GM12872 (cell line): ENCODE measurements at regions not wholly inside any gene's neighbourhood (a gene's known extent, or its start where the extent isn't known, plus 50 kb on each side); places are given as distances from the start of the nearest gene placed in this dataset.

Experiments used
- TF ChIP-seq, protein P1 (sequence below): IDR thresholded peaks from 3 replicates; pipeline ENCODE4 v1.5.1; 2011; ENCODE audit warnings: low read depth, mild to moderate bottlenecking, low read length, moderate library complexity; ENCODE audit not compliant: insufficient read depth

- TF ChIP-seq, protein P1, sequence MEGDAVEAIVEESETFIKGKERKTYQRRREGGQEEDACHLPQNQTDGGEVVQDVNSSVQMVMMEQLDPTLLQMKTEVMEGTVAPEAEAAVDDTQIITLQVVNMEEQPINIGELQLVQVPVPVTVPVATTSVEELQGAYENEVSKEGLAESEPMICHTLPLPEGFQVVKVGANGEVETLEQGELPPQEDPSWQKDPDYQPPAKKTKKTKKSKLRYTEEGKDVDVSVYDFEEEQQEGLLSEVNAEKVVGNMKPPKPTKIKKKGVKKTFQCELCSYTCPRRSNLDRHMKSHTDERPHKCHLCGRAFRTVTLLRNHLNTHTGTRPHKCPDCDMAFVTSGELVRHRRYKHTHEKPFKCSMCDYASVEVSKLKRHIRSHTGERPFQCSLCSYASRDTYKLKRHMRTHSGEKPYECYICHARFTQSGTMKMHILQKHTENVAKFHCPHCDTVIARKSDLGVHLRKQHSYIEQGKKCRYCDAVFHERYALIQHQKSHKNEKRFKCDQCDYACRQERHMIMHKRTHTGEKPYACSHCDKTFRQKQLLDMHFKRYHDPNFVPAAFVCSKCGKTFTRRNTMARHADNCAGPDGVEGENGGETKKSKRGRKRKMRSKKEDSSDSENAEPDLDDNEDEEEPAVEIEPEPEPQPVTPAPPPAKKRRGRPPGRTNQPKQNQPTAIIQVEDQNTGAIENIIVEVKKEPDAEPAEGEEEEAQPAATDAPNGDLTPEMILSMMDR = no peak
Measured at GRCh38 chr1:55311979-55312378, 96.8 kb upstream of the USP24 start.

DNA sequence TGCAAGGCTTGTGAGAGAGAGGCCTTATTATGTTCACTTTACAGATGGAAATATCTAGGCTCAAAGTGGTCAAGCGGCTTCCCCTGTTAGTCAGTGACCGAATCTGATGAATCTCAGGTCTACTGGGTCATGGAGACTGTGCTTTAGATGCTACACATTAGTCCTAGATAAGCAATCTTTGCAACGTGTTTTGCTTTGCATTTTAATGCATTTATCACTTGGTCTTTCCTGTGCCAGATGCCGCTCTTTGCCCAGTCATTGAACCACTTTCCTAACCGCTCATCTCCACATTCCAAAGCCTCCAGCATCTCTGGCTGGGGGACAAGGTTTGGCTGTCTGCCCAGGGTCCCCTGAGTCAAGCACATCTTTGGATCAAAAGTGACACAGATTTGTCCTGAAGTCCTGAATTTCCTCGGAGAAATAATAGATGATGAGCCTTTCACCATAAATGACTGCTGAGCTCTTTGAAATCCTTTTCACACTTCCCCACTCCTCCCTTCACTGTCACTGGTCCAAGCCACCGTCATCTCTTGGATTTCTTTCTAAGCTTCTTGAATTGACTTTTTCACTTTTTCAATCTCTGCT, 96.0 kb upstream of the USP24 start:
- TF ChIP-seq, protein P1 = no peak

DNA sequence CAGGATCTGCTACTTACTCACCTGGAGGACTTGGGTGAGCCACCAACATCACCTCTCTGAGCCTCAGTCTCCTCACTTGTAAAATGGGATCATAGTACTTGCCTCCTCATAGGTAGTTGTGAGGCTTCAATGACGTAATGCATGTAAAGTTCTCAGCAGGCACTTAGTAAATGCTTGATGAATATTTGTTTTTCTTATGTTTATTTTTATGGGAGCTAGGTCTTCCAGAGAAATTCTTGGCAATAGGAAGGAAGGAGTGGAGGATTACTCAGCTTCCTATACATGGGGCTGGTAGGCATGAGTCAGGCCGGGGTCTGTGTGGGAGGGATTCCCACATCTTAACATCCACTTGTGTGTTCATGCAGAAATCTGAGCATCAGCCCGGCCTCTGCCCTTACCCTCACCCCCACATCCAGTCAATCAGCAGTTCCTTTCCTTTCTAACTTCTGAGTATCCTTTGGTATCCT, 95.4 kb upstream of the USP24 start:
- TF ChIP-seq, protein P1 = no peak

DNA sequence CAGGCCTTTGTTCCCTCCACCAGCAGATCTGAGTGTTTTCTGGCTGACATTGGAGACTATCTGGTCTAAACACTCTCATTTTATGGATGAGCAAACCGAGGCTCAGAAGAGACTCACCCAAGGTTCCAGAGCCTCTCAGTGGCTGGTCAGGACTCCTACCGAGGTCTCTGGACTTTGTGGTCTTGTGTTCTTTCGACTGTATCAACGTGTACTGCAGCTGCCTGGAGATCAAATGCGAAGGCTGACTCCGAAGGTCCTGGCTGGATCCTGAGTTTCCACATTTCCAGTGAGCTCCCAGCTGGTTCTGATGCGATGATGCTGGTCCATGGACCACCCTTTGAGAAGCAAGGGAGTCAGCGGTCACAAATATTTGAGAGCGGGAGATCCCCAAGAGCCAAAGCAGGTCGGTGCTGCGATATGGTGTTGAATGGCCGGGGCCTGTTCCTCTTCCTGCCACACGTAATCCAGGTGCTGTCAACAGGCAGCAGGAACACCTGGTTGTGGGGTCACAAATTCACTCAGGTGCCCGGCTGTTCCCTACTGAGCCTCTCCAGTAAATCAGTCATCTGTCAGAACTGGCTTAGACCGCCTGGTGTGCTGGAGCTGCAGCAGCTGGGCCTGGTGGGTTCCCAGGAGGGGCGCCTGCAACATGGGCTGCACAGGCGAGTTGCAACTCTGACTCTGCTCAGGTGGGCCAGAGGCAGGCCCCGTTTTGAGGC, 94.8 kb upstream of the USP24 start:
- TF ChIP-seq, protein P1 = no peak

DNA sequence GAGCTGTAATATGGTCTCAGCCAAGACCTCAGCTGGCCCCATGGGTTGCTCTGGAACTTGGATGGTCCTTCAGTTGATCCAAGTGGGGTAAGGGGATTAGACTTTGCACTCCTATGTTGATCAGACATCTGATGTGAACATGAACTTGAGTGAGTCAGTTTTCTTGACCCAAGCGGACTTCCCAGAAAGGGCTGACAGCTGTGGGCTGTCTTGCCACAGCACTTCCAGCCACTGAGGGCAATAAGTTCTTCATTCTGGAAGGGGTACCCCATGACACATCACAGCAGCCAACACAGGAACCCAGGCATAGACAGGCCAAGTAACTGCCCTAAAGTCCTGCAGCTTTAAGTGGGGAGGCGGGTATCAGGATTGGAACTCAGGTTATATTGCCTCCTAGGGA, 93.9 kb upstream of the USP24 start:
- TF ChIP-seq, protein P1 = no peak

GRCh38 chr1:55305735-55306134, 90.6 kb upstream of the USP24 start:
- TF ChIP-seq, protein P1 = no peak

DNA sequence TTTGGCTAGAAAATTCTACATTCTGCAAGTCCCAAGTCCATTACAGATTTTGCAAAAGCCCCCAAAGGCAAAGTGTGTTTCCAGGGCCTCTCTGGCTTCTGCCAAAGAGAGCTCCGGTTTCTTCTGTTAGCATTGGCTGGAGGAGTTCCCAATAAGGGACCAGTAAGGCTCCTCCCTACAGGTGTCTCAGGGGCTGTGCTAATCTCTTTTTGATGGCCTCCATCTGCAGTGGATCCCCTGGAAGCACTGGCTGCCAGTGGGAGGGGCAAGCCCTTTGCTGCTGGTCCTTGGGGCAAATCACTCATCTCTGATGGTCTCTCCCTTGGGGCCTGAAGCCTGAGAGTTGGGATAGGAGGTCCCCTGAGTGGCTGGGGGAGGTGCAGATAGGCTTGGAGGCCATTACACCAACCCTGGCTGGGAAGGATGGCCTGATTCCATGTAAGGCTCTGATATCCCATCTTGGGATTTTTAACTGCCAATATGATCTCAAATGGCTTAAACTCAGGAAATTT, 89.1 kb upstream of the USP24 start:
- TF ChIP-seq, protein P1 = no peak
